Upper lobe of left lung (tissue), 6 donors: ENCODE measurements at regions not wholly inside any gene's neighbourhood (a gene's known extent, or its start where the extent isn't known, plus 50 kb on each side); places are given as distances from the start of the nearest gene placed in this dataset.
A peak's percentile ranks its signal among the peaks of the same experiment; 100 is the strongest.

ENCODE experiments used
- ATAC-seq, 2 donors: fragments of 200-7000 bp; cut with Tn5 transposase; one replicate each; pipeline ENCODE4 v1.9.1; 2022; ENCODE audit warnings: mild to moderate bottlenecking in 2 of 2, moderate library complexity in 2 of 2; ENCODE audit not compliant: low FRiP score in 2 of 2
- DNase-seq, 2 donors: peaks; one replicate each; pipeline ENCODE4 v3.0.0-alpha.2; 2019 to 2020
- H3K27ac ChIP-seq, 4 donors: fragments of 200-600 bp; sonication (generic); one replicate each; pipeline ENCODE4 v1.5.1; 2016 to 2019
- H3K27me3 ChIP-seq, 4 donors: fragments of 200-600 bp; sonication (generic); one replicate each; pipeline ENCODE4 v1.5.1; 2017 to 2019
- H3K36me3 ChIP-seq, 4 donors: fragments of 200-600 bp; sonication (generic); one replicate each; pipeline ENCODE4 v1.5.1; 2016 to 2019
- H3K4me1 ChIP-seq, 4 donors: fragments of 200-600 bp; sonication (generic); one replicate each; pipeline ENCODE4 v1.5.1; 2018 to 2019
- H3K4me3 ChIP-seq, 4 donors: fragments of 200-600 bp; sonication (generic); one replicate each; pipeline ENCODE4 v1.5.1; 2017 to 2019; ENCODE audit warnings: mild to moderate bottlenecking in 2 of 4, moderate library complexity in 1 of 4
- H3K9me3 ChIP-seq, 4 donors: fragments of 200-600 bp; sonication (generic); one replicate each; pipeline ENCODE4 v1.5.1; 2018 to 2019
- CTCF ChIP-seq, 6 experiments: fragments of 450-650 bp in 4 of 6; fragments of 200-600 bp in 2 of 6; sonication (generic) in 2 of 6; IDR thresholded peaks; one replicate each; pipeline ENCODE4 v1.5.1; 2016 to 2019; ENCODE audit warnings: antibody characterized with exemption in 6 of 6
- EP300 ChIP-seq, 4 donors: sonication (generic); formaldehyde crosslinking; IDR thresholded peaks; one replicate each; pipeline ENCODE4 v1.5.1; 2017; ENCODE audit warnings: antibody characterized with exemption in 4 of 4, control low read depth in 2 of 4
- POLR2A ChIP-seq, 4 donors: fragments of 450-650 bp; IDR thresholded peaks; one replicate each; pipeline ENCODE4 v1.5.1; 2016 to 2017; ENCODE audit warnings: antibody characterized with exemption in 4 of 4, mild to moderate bottlenecking in 2 of 4
- POLR2AphosphoS5 ChIP-seq, 2 donors: sonication (generic); formaldehyde crosslinking; IDR thresholded peaks; one replicate each; pipeline ENCODE4 v1.5.1; 2017; ENCODE audit warnings: antibody characterized with exemption in 2 of 2
- WGBS, 2 donors: methylation state at CpG; one replicate each; pipeline ENCODE4 v1.1.5; 2017 to 2018; 5-methylcytosine and 5-hydroxymethylcytosine counted together
- donor health status: DM: no; HTN: no; CAD: no; lungs with moderate emphysema.
- donor health status: DM: no; HTN: yes; CAD: no; lungs with severe emphysema.

- ATAC-seq (no peak), DNase-seq (no peak)
- H3K36me3 ChIP-seq, result no peaks in the 10 kb centered on the region
- no peaks in the 10 kb centered on the region for H3K9me3 ChIP-seq
- no peaks in the 10 kb centered on the region for H3K4me1 ChIP-seq
- H3K27ac ChIP-seq, result no peak overlapping the region
- no peak for TF ChIP-seq CTCF (IDR thresholded peaks at IDR 0.05)
- no peak overlapping the region for H3K4me3 ChIP-seq
- WGBS, 2 donors, result 94 to 97% methylated on average over 3 of the region's 3 CpGs
- no peaks in the 10 kb centered on the region for H3K27me3 ChIP-seq
These were observed 165.6 kb upstream of the MIR17HG start for GRCh38 chr13:91181892-91182291.

- H3K36me3 ChIP-seq, result no peaks in the 10 kb centered on the region
- no peak overlapping the region for H3K27ac ChIP-seq
- H3K4me1 ChIP-seq, result no peaks in the 10 kb centered on the region
- H3K27me3 ChIP-seq, result no peaks in the 10 kb centered on the region
- no peak for TF ChIP-seq EP300 (IDR thresholded peaks at IDR 0.05)
- no peak for TF ChIP-seq POLR2A (IDR thresholded peaks at IDR 0.05)
- no peak for TF ChIP-seq POLR2AphosphoS5 (IDR thresholded peaks at IDR 0.05)
- TF ChIP-seq CTCF (IDR thresholded peaks at IDR 0.05), result no peak
- 49 to 59% methylated on average over 6 of the region's 6 CpGs for WGBS, 2 donors
- no peaks in the 10 kb centered on the region for H3K9me3 ChIP-seq
- ATAC-seq (no peak), DNase-seq (no peak)
- no peak overlapping the region for H3K4me3 ChIP-seq
These were observed 163.1 kb upstream of the MIR17HG start for GRCh38 chr13:91184244-91184926.

- WGBS, 2 donors, result 18 to 28% methylated on average over 2 of the region's 2 CpGs
- no peak for DNase-seq
- H3K4me1 ChIP-seq, result no peaks in the 10 kb centered on the region
- peak in 2 of 6 experiments; percentile 18 to 27 for TF ChIP-seq CTCF (IDR thresholded peaks at IDR 0.05)
- TF ChIP-seq POLR2AphosphoS5 (IDR thresholded peaks at IDR 0.05), result no peak
- no peaks in the 10 kb centered on the region for H3K36me3 ChIP-seq
- no peak overlapping the region for H3K4me3 ChIP-seq
- no peaks in the 10 kb centered on the region for H3K9me3 ChIP-seq
- H3K27me3 ChIP-seq, result no peaks in the 10 kb centered on the region
- ATAC-seq, result no peak
- no peak overlapping the region for H3K27ac ChIP-seq
These were observed 162.1 kb upstream of the MIR17HG start for GRCh38 chr13:91185294-91185863.

- Histone ChIP-seq H3K27me3 (no peaks in the 10 kb centered on the region), H3K36me3 (no peaks in the 10 kb centered on the region), H3K4me3 (no peak overlapping the region), H3K4me1 (no peaks in the 10 kb centered on the region), H3K9me3 (no peaks in the 10 kb centered on the region), H3K27ac (no peak overlapping the region)
- TF ChIP-seq EP300 (IDR thresholded peaks at IDR 0.05) (no peak), CTCF (IDR thresholded peaks at IDR 0.05) (no peak), POLR2A (IDR thresholded peaks at IDR 0.05) (no peak), POLR2AphosphoS5 (IDR thresholded peaks at IDR 0.05) (no peak)
- DNase-seq, result no peak
- no peak for ATAC-seq
These were observed 160.0 kb upstream of the MIR17HG start for GRCh38 chr13:91187522-91187921.

- Histone ChIP-seq H3K9me3 (no peaks in the 10 kb centered on the region), H3K27ac (no peak overlapping the region), H3K4me1 (no peaks in the 10 kb centered on the region), H3K4me3 (no peak overlapping the region), H3K36me3 (no peaks in the 10 kb centered on the region), H3K27me3 (no peaks in the 10 kb centered on the region)
- no peak for TF ChIP-seq POLR2A (IDR thresholded peaks at IDR 0.05)
- no peak for TF ChIP-seq EP300 (IDR thresholded peaks at IDR 0.05)
- no peak for TF ChIP-seq CTCF (IDR thresholded peaks at IDR 0.05)
- no peak for TF ChIP-seq POLR2AphosphoS5 (IDR thresholded peaks at IDR 0.05)
- DNase-seq (no peak), ATAC-seq (no peak)
- 89 to 95% methylated on average over 3 of the region's 3 CpGs for WGBS, 2 donors
These were observed 158.0 kb upstream of the MIR17HG start for GRCh38 chr13:91189506-91189905.
